ENCODE measurements at regions not wholly inside any gene's neighbourhood (a gene's known extent, or its start where the extent isn't known, plus 50 kb on each side); places are given as distances from the start of the nearest gene placed in this dataset.

DNA sequence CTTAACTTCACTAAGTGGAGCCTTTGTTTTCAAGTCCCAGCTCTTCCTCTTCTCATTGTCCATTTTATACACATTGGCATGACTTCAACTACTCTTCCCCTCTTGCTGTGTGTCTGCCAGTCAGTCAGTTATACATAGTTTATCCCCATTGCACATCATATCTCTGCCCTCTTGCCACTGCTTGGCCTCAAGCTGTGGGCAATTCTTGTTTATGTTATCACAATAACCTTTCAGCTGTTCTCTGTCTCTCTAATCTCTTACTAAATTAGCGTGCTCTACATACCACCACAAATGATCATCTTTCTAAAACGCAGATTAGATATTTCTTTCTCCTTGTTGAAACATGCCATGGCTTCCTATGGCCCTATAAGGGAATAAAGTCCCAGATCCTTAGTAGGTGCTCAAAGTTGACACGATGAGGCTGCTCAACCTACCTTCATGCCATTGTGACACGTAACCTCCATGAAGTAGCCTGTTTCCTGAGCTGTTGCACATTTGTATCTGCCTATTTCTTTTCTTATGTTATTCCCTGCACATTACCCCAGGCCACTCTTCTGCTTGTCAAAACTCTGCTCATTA, 239.3 kb downstream of the GAS1 start:
- Histone ChIP-seq H3K36me3 (ENCODE audit: control insufficient read depth in 3 of 3, insufficient read depth in 3 of 3, low read length in 3 of 3) (no peaks in the 10 kb centered on the region), H3K9me3 (ENCODE audit: control insufficient read depth in 3 of 3, low read length in 3 of 3) (no peaks in the 10 kb centered on the region), H3K4me1 (ENCODE audit: control insufficient read depth in 3 of 3, insufficient read depth in 3 of 3, low read length in 3 of 3) (no peaks in the 10 kb centered on the region), H3K27me3 (ENCODE audit: control insufficient read depth in 3 of 3, insufficient read depth in 3 of 3, low read length in 3 of 3) (no peaks in the 10 kb centered on the region), H3K27ac (ENCODE audit: low read depth, low read length) (no peak overlapping the region), H3K9ac (ENCODE audit: low read depth in 1 of 3, low read length in 3 of 3) (no peak overlapping the region), H3K4me3 (ENCODE audit: low read length in 3 of 3) (no peak overlapping the region)

DNA sequence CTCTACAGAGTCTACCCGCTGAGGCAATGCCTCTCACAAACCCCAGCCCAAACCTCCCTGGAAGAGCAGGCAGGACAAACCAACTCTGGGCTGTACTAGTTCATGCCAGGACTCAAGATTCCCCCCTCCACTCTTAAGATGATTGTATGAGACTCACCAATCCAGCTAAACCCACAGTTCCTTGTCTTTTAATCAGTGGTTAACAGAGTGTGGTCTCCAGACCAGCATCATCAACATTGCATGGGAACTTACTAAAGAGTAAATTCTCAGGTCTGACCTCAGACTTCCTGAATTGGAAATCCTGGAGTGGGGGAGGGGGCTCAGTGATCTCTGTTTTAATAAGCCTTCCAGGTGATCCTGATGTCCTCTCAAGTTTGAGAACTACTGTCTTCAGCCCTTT, 240.9 kb downstream of the GAS1 start:
- H3K4me1 ChIP-seq (ENCODE audit: control insufficient read depth in 3 of 3, insufficient read depth in 3 of 3, low read length in 3 of 3), result no peaks in the 10 kb centered on the region
- no peaks in the 10 kb centered on the region for H3K9me3 ChIP-seq (ENCODE audit: control insufficient read depth in 3 of 3, low read length in 3 of 3)
- H3K27ac ChIP-seq (ENCODE audit: low read depth, low read length), result no peak overlapping the region
- H3K4me3 ChIP-seq (ENCODE audit: low read length in 3 of 3), result no peak overlapping the region
- H3K9ac ChIP-seq (ENCODE audit: low read depth in 1 of 3, low read length in 3 of 3), result no peak overlapping the region
- no peaks in the 10 kb centered on the region for H3K27me3 ChIP-seq (ENCODE audit: control insufficient read depth in 3 of 3, insufficient read depth in 3 of 3, low read length in 3 of 3)
- H3K36me3 ChIP-seq (ENCODE audit: control insufficient read depth in 3 of 3, insufficient read depth in 3 of 3, low read length in 3 of 3), result no peaks in the 10 kb centered on the region

DNA sequence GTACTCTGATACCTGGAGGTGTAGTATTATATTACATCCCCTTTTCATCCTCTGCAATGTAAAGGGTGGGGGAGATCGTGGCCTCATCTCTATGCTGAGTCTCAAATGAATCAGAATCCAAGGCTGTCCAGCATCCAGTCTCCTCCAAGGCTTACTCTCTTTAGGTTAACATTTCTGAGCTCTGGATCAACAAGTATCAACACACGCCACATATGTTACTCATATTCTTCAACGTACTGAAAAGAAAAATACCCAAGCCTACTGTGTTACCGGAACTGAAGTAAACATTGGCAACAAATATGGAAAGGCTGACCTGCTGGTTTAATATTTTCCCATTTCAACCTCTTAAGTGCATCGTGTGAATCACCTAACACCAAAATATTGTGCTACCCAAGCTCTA, 241.8 kb downstream of the GAS1 start:
- Histone ChIP-seq H3K9me3 (ENCODE audit: control insufficient read depth in 3 of 3, low read length in 3 of 3) (no peaks in the 10 kb centered on the region), H3K4me1 (ENCODE audit: control insufficient read depth in 3 of 3, insufficient read depth in 3 of 3, low read length in 3 of 3) (no peaks in the 10 kb centered on the region), H3K4me3 (ENCODE audit: low read length in 3 of 3) (no peak overlapping the region), H3K9ac (ENCODE audit: low read depth in 1 of 3, low read length in 3 of 3) (no peak overlapping the region), H3K27me3 (ENCODE audit: control insufficient read depth in 3 of 3, insufficient read depth in 3 of 3, low read length in 3 of 3) (no peaks in the 10 kb centered on the region), H3K36me3 (ENCODE audit: control insufficient read depth in 3 of 3, insufficient read depth in 3 of 3, low read length in 3 of 3) (no peaks in the 10 kb centered on the region), H3K27ac (ENCODE audit: low read depth, low read length) (no peak overlapping the region)

DNA sequence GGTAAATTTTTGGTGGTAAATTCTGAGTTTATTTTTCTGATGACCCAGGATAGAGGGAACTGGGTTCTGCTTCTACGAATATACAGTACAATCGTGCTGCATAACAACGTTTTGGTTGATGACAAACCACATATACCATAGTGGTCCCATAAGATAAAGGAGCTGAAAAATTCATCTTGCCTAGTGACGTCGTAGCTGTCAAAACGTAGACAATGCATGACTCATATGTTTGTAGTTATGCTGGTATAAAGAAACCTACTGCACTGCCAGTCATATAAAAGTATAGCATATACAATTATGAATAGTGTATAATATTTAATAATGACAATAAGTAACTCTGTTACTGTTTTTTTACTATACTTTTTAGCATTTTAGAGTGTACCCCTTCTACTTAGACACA, 244.0 kb downstream of the GAS1 start:
- Histone ChIP-seq H3K4me1 (ENCODE audit: control insufficient read depth in 3 of 3, insufficient read depth in 3 of 3, low read length in 3 of 3) (no peaks in the 10 kb centered on the region), H3K27me3 (ENCODE audit: control insufficient read depth in 3 of 3, insufficient read depth in 3 of 3, low read length in 3 of 3) (no peaks in the 10 kb centered on the region), H3K27ac (ENCODE audit: low read depth, low read length) (no peak overlapping the region), H3K4me3 (ENCODE audit: low read length in 3 of 3) (no peak overlapping the region), H3K36me3 (ENCODE audit: control insufficient read depth in 3 of 3, insufficient read depth in 3 of 3, low read length in 3 of 3) (no peaks in the 10 kb centered on the region), H3K9me3 (ENCODE audit: control insufficient read depth in 3 of 3, low read length in 3 of 3) (no peaks in the 10 kb centered on the region), H3K9ac (ENCODE audit: low read depth in 1 of 3, low read length in 3 of 3) (no peak overlapping the region)

DNA sequence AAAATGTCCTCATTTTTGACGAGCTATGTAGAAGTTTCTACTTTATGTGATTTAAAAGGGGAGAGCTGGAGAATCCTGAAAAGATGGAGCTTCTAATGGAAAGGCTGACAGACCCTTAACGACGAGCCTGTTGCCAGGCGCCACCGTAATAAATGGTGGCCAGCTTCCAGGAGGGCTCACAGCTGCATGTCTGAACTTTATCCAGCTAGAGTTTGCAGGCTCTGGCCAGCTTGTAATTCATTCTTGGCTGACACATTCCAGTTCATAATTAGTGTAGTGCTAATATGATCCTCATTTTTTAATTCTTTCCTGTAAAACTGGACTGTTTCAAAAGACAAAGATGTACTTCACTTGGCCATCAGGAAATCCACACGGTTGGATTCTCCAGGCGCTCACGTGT, 246.7 kb downstream of the GAS1 start:
- H3K27ac ChIP-seq (ENCODE audit: low read depth, low read length), result no peak overlapping the region
- H3K4me3 ChIP-seq (ENCODE audit: low read length in 3 of 3), result no peak overlapping the region
- H3K4me1 ChIP-seq (ENCODE audit: control insufficient read depth in 3 of 3, insufficient read depth in 3 of 3, low read length in 3 of 3), result no peaks in the 10 kb centered on the region
- H3K27me3 ChIP-seq (ENCODE audit: control insufficient read depth in 3 of 3, insufficient read depth in 3 of 3, low read length in 3 of 3), result no peaks in the 10 kb centered on the region
- H3K9me3 ChIP-seq (ENCODE audit: control insufficient read depth in 3 of 3, low read length in 3 of 3), result no peaks in the 10 kb centered on the region
- H3K36me3 ChIP-seq (ENCODE audit: control insufficient read depth in 3 of 3, insufficient read depth in 3 of 3, low read length in 3 of 3), result no peaks in the 10 kb centered on the region
- H3K9ac ChIP-seq (ENCODE audit: low read depth in 1 of 3, low read length in 3 of 3), result no peak overlapping the region

DNA sequence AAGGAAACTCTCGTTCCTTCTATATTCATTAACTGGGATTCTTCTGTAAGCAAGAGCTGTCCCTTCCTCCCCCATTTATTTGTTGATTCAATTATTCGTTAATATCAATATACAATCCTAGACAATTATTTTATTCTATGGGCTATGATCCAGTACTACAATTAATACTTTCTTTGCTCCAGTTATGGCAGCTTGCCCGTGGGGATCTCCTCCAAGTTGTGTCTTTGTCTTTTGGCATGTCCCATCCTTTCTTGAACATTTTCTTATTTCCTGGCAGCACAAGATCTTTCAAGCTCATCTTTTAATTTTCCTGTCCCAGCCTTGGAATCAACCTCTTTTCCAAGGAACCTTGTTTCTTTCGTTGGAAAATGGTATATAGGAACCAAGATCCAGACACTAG, 249.3 kb downstream of the GAS1 start:
- no peaks in the 10 kb centered on the region for H3K9me3 ChIP-seq (ENCODE audit: control insufficient read depth in 3 of 3, low read length in 3 of 3)
- no peak overlapping the region for H3K27ac ChIP-seq (ENCODE audit: low read depth, low read length)
- H3K4me3 ChIP-seq (ENCODE audit: low read length in 3 of 3), result no peak overlapping the region
- no peak overlapping the region for H3K9ac ChIP-seq (ENCODE audit: low read depth in 1 of 3, low read length in 3 of 3)
- no peaks in the 10 kb centered on the region for H3K36me3 ChIP-seq (ENCODE audit: control insufficient read depth in 3 of 3, insufficient read depth in 3 of 3, low read length in 3 of 3)
- no peaks in the 10 kb centered on the region for H3K27me3 ChIP-seq (ENCODE audit: control insufficient read depth in 3 of 3, insufficient read depth in 3 of 3, low read length in 3 of 3)
- no peaks in the 10 kb centered on the region for H3K4me1 ChIP-seq (ENCODE audit: control insufficient read depth in 3 of 3, insufficient read depth in 3 of 3, low read length in 3 of 3)

DNA sequence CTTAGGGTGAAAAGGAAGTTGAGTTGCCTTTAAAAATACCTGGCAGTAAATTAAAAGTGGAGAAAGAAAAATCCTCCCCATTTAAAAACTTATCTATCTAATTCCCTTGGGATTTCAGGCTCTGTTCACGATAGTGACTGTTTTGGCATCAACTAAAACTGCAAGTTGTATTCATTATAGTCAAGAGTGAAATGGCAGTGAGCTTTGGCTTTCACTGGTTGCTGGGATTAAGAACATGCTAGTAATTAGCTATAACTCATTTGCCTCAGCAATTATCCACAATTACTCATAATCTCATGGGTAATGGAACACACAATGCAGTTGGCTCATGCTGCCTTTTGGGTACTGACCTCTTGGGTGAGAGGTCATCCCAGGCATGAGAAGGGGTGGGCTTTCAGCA, 250.1 kb downstream of the GAS1 start:
- no peaks in the 10 kb centered on the region for H3K36me3 ChIP-seq (ENCODE audit: control insufficient read depth in 3 of 3, insufficient read depth in 3 of 3, low read length in 3 of 3)
- H3K9me3 ChIP-seq (ENCODE audit: control insufficient read depth in 3 of 3, low read length in 3 of 3), result no peaks in the 10 kb centered on the region
- H3K27ac ChIP-seq (ENCODE audit: low read depth, low read length), result no peak overlapping the region
- no peak overlapping the region for H3K9ac ChIP-seq (ENCODE audit: low read depth in 1 of 3, low read length in 3 of 3)
- H3K27me3 ChIP-seq (ENCODE audit: control insufficient read depth in 3 of 3, insufficient read depth in 3 of 3, low read length in 3 of 3), result no peaks in the 10 kb centered on the region
- H3K4me1 ChIP-seq (ENCODE audit: control insufficient read depth in 3 of 3, insufficient read depth in 3 of 3, low read length in 3 of 3), result no peaks in the 10 kb centered on the region
- H3K4me3 ChIP-seq (ENCODE audit: low read length in 3 of 3), result no peak overlapping the region

DNA sequence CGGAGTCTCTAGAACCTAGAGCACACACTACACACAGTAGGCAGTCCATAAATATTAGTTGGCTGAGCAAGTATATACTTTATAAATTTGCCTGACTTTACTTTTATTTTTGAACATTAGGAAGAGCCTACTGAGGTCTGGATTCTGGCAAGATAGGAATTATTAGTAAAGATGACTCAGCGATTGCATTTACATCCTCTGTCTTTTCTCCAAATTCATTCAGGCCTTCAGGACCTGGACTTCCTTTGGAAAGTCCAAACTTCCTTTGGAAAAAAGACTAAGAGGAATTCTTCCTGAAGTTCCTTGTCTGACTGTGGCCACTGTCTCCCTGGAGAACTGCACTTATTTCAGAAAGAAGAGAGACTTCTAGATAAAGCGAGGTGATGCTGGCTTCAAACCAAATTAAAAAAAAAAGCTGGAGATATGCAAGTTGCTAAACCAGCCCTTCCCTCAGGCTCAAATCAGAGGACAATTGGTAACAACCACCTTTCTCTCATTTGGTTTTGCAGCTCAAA, 251.3 kb downstream of the GAS1 start:
- Histone ChIP-seq H3K9me3 (ENCODE audit: control insufficient read depth in 3 of 3, low read length in 3 of 3) (no peaks in the 10 kb centered on the region), H3K36me3 (ENCODE audit: control insufficient read depth in 3 of 3, insufficient read depth in 3 of 3, low read length in 3 of 3) (no peaks in the 10 kb centered on the region), H3K27me3 (ENCODE audit: control insufficient read depth in 3 of 3, insufficient read depth in 3 of 3, low read length in 3 of 3) (no peaks in the 10 kb centered on the region), H3K9ac (ENCODE audit: low read depth in 1 of 3, low read length in 3 of 3) (no peak overlapping the region), H3K4me1 (ENCODE audit: control insufficient read depth in 3 of 3, insufficient read depth in 3 of 3, low read length in 3 of 3) (no peaks in the 10 kb centered on the region), H3K4me3 (ENCODE audit: low read length in 3 of 3) (no peak overlapping the region), H3K27ac (ENCODE audit: low read depth, low read length) (no peak overlapping the region)

DNA sequence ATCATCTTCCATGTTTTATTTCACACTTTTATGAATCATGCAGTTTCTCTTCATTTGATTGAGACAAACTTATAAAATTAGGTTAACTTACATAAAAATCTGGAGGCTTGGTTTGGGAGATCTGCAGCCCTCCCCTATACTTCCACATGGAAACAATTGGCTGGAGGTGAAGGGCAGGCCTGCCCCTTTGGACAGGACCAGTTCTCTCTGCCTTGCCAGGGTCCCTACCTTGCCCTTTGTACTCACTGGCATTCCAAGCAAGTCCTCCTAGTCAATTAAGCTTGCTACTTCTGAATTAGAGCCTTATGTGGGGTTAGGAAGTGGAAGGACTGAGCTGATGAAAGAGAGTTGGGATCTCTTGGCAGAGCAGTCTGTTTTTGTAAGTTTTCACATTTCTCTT, 257.3 kb downstream of the GAS1 start:
- Histone ChIP-seq H3K4me1 (ENCODE audit: control insufficient read depth in 3 of 3, insufficient read depth in 3 of 3, low read length in 3 of 3) (no peaks in the 10 kb centered on the region), H3K9me3 (ENCODE audit: control insufficient read depth in 3 of 3, low read length in 3 of 3) (no peaks in the 10 kb centered on the region), H3K4me3 (ENCODE audit: low read length in 3 of 3) (no peak overlapping the region), H3K27me3 (ENCODE audit: control insufficient read depth in 3 of 3, insufficient read depth in 3 of 3, low read length in 3 of 3) (no peaks in the 10 kb centered on the region), H3K27ac (ENCODE audit: low read depth, low read length) (no peak overlapping the region), H3K9ac (ENCODE audit: low read depth in 1 of 3, low read length in 3 of 3) (no peak overlapping the region), H3K36me3 (ENCODE audit: control insufficient read depth in 3 of 3, insufficient read depth in 3 of 3, low read length in 3 of 3) (no peaks in the 10 kb centered on the region)

DNA sequence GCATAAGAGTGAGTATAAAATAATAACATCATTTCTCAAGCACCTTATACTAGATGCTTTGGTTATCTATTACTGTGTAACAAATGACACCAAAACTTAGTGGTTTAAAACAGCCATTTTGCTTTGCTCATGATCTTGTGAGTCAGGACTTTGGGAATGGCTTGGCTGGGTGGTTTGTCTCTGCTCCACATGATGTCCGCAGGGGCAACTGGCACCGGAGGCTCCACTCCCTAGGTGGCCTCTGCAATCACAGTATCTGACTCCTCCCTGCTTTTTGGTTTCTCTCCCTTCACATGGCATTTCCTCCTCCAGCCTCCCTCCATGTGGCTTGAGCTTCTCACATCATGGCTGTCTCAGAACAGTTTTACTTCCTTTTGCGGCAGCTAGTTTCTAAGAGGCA, 259.5 kb downstream of the GAS1 start:
- no peaks in the 10 kb centered on the region for H3K4me1 ChIP-seq (ENCODE audit: control insufficient read depth in 3 of 3, insufficient read depth in 3 of 3, low read length in 3 of 3)
- H3K9me3 ChIP-seq (ENCODE audit: control insufficient read depth in 3 of 3, low read length in 3 of 3), result no peaks in the 10 kb centered on the region
- H3K4me3 ChIP-seq (ENCODE audit: low read length in 3 of 3), result no peak overlapping the region
- no peak overlapping the region for H3K27ac ChIP-seq (ENCODE audit: low read depth, low read length)
- H3K36me3 ChIP-seq (ENCODE audit: control insufficient read depth in 3 of 3, insufficient read depth in 3 of 3, low read length in 3 of 3), result no peaks in the 10 kb centered on the region
- H3K27me3 ChIP-seq (ENCODE audit: control insufficient read depth in 3 of 3, insufficient read depth in 3 of 3, low read length in 3 of 3), result no peaks in the 10 kb centered on the region
- no peak overlapping the region for H3K9ac ChIP-seq (ENCODE audit: low read depth in 1 of 3, low read length in 3 of 3)

DNA sequence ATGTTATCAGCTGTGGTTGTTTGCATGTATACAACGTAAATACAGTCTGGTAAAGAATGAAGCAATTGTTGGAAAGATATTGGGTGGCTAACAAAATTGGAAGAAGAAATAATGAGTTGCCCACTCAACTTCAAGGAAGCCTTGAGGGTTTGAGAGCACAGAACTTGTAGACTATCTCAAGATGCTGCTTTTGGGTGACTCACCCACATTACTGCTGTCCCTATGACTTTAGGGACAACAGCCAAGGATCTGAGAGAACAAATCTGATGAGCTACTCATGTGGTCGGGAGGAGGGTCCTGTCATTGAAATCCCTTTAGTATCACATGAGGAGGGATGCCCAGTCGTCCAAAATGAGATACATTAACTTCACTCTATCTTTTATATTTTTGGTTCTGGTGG, 261.8 kb downstream of the GAS1 start:
- Histone ChIP-seq H3K9me3 (ENCODE audit: control insufficient read depth in 3 of 3, low read length in 3 of 3) (no peaks in the 10 kb centered on the region), H3K36me3 (ENCODE audit: control insufficient read depth in 3 of 3, insufficient read depth in 3 of 3, low read length in 3 of 3) (no peaks in the 10 kb centered on the region)

More for the DNA sequence above, 261.8 kb downstream of the GAS1 start:
- Histone ChIP-seq H3K4me3 (ENCODE audit: low read length in 3 of 3) (no peak overlapping the region), H3K27ac (ENCODE audit: low read depth, low read length) (no peak overlapping the region), H3K4me1 (ENCODE audit: control insufficient read depth in 3 of 3, insufficient read depth in 3 of 3, low read length in 3 of 3) (no peaks in the 10 kb centered on the region), H3K27me3 (ENCODE audit: control insufficient read depth in 3 of 3, insufficient read depth in 3 of 3, low read length in 3 of 3) (no peaks in the 10 kb centered on the region), H3K9ac (ENCODE audit: low read depth in 1 of 3, low read length in 3 of 3) (no peak overlapping the region)
